NCI-H82 treated with DMSO at 0.1 percent for 48 hours (cell line): ENCODE measurements at regions not wholly inside any gene's neighbourhood (a gene's known extent, or its start where the extent isn't known, plus 50 kb on each side); places are given as distances from the start of the nearest gene placed in this dataset.
"Not testable (repeated sequence)": the region's sequence is repeated elsewhere in the genome, so short reads cannot be mapped to it uniquely, and the experiment has no call there.

Source experiments
- DNase-seq: peaks from one replicate; lab custom pipeline; 2025; ENCODE audit not compliant: unreplicated experiment; lab: John Stamatoyannopoulos, UW

DNA sequence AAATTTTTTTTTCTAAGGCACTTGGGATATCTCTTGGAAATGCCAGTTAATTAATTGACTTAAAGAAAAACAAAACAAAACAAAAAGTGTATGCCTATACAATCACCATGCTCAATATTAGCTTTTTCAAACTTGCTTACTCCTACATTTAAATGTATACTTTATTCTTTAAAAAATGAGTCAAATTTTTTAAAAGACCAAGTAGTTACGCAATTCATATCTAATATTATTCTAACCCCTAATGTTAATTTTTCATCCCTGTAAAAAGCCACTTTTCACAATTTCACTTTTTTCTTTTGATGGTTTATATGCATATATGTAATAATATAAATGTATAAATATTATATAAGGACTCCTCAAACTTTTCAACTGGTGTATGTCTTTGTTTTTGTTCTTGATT, 211.2 kb downstream of the PRDM9 start:
- DNase-seq: no peak

DNA sequence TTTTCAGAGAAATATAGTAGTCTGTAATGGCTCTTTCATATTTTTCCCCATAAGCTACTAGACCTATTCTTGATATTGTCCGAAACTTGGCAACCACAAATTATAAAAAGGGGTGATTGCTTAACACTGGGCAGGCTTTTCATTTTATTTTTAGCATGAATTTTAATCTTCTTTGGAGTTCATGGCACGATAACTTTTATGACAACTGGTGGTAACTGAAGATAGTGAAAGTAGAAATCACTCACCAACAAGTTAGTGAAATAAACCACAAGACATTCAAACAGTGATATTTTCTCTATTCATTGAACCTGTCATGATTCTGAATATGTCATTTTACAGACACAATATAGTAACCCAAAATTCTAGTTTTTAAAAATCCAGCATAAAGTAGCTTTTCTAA, 213.9 kb downstream of the PRDM9 start:
- no peak for DNase-seq

GRCh38 chr5:23727271-23727670, 219.9 kb downstream of the PRDM9 start:
- DNase-seq: no peak

- DNase-seq: peak; percentile 74
Measured at GRCh38 chr5:23730023-23730422, 222.6 kb downstream of the PRDM9 start.

DNA sequence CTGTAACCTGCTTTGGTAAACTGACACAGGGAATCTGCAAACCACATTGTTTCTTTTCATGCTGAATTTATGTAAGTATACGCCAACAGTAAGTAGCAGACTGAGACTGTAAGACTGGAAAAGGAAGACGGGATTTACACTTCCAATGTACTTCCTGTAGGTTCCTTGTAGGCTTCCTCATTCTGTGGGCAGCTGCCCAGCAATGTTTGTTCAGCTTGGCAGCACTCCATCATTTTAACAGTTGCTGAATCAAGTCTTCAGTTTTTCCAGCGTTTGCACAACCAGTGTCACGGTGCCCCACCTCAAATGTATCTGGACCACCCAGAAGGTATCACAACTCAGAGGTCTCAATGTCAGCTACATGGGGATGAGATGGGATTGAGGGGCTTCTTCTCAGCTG, 232.6 kb downstream of the PRDM9 start:
- no peak for DNase-seq

DNA sequence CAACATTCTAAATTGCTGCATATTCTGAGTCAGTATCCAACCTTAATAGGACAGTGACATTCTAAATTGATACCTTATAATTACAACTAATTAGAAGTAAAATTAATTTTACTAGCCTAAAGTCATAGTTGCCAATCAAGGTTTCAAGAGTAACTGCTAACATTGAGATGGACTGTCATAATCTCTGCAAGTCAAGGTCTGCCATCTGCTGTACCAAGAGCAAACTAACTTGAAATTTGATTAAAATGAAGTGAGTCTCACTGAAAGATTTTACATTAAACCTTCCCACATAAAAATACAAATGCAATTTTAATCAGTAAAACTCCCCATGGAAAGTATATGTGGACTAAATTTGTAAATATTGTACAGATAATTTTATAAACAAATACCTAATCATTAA, 235.3 kb downstream of the PRDM9 start:
- no peak for DNase-seq

DNA sequence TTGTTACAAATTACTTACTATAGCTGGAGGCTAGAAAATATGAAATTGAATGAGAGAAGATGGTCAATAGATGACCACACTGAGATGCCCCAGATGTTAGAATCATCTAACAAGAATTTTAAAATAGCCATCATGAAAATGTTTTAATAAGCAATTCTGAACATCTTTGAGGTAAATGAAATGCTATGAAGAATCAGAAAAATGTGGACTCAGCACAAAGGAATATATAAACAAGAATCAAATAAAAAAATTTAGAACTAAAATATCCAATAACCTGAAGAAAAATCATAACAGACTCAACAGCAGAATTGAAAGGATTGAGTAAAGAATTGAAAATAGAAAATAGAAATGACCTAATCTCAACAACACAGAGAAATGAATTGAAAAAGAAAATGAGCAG, 248.5 kb downstream of the PRDM9 start:
- DNase-seq: no peak

GRCh38 chr5:23756779-23757178, 249.4 kb downstream of the PRDM9 start:
- no peak for DNase-seq

- no peak for DNase-seq
Measured at GRCh38 chr5:23763170-23763569, 255.8 kb downstream of the PRDM9 start.

DNA sequence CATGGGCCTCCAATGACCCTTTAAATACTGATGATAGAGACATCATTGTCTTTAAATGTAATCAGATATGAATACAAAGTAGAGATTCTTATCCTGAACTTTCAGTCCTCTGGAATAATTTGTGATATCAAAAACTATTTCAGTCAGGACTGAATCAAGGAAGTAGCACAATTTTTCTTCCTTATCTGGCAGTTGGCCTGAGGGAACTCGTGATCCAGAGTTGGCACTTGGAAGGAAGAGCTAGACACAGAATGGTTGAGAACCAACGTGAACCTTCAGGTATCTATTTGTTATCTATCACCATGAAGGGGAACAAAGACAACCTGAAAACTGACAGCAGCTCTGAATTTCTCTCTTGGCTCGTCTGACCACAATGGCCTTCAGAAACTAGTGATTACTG, 269.3 kb downstream of the PRDM9 start:
- DNase-seq: no peak

DNA sequence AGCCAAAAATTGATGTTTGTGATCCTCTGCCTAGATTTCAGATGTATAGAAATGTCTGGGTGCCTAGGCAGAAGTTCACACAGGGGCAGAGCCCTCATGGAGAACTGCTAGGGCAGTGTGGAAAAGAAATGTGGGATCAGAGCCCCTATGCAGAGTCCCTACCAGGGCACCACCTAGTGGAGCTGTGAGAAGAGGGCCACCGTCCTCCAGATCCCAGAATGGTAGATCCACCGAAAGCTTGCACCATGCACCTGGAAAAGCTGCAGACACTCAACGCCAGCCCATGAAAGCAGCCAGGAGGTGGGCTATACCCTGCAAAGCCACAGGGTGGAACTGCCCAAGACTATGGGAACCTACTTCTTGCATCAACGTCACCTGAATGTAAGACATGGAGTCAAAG, 292.9 kb downstream of the PRDM9 start:
- DNase-seq: not testable (repeated sequence)

- peak; percentile 12 for DNase-seq
Measured at GRCh38 chr5:23820765-23821471, 313.5 kb downstream of the PRDM9 start.

DNA sequence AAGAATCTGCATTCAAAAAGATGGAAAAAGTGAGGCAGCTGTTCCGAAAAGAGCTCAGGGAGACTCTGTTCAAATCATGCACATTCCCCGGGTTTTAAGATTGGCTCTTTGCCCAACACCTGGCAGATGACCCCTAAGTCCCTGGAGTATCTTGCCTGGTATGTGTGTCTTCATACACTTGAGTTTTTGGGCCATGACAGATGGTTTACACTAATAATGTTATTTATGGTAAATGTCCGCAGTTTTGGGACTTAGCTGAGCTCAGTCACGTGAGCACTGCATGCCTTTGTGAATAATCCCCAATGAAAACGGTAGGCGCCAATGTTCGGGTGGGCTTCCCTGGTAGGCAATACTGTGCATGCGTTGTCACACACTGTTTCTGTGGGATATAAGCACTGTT, 316.1 kb downstream of the PRDM9 start:
- DNase-seq: no peak

- DNase-seq: no peak
Measured at GRCh38 chr5:23825196-23825595, 317.8 kb downstream of the PRDM9 start.

DNA sequence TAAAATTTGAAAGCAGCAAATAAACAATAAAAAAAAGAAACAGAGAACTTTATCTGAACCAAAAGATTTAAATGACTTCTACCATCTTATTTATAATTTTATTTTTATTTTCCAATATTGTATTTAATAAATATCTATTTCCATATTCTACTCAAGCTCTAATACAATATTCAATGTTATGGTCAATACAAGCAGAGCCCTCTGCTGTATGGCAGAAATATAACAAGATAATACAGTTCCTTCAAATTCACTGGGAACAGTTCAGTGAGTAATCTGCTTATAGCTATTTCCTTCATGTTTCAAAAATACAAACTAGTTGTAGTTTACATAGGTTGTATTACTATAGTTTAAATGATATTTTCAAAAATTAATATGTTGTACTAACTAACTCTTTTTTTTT, 332.7 kb downstream of the PRDM9 start:
- no peak for DNase-seq

- no peak for DNase-seq
Measured at GRCh38 chr5:23864786-23865185, 357.4 kb downstream of the PRDM9 start.

DNA sequence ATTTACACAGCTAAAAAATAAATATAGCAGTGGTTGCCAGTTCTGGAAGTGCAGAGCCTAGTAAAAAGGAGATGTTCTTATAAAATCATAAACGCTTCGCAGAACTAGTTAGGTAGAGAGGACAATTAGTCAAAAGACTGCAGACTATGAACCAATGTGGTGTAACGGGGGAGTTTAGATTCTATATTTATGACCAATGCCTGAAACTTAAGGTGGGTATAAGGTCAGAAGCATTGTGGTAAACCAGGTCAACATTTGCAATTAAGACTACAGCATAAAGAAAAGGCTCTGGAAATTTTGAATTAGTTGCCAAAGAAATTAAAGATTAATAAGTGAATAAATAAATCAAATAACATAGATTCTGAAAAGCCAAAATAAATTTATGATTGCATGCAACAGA, 370.4 kb downstream of the PRDM9 start:
- DNase-seq: no peak

- no peak for DNase-seq
Measured at GRCh38 chr5:23884405-23885031, 377.1 kb downstream of the PRDM9 start.

GRCh38 chr5:23893561-23893960, 386.2 kb downstream of the PRDM9 start:
- no peak for DNase-seq

DNA sequence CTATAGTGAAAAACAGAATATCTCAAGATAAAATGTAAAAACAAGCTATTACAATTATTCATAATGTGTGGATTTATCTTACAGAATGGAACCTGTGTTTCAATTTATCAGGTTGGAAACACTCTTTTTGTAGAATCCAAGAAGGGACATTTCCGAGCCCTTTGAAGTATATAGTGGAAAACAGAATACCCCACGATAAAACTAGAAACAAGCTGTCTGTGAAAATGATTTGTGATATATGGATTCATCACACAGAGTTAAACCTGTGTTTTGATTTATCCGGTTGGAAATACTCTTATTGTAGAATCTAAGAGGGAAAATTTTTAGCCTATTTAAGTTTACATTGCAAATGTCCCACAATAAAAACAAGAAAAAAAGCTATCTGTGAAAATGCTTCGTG, 388.2 kb downstream of the PRDM9 start:
- no peak for DNase-seq

DNA sequence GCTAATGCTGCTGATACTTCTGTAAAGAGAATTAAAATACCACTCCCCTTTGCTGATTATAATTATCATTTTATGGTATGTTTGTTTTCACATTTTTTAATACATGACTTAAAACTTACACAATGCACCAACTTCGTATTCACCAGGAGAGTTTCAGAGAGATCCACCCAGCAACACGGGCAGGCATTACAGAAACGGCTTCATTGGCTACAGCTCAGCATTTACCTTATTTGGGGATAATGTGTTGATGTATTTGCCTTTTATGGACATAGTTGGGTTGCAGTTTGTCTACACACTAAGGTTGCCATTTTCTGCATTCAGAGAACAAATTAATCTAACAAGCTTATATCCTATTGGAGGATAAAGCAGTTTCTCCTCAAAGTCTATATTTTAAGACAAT, 423.6 kb downstream of the PRDM9 start:
- DNase-seq: no peak

- not testable (repeated sequence) for DNase-seq
Measured at GRCh38 chr5:23951261-23951928, 444.0 kb downstream of the PRDM9 start.
